ENCODE measurements at regions not wholly inside any gene's neighbourhood (a gene's known extent, or its start where the extent isn't known, plus 50 kb on each side); places are given as distances from the start of the nearest gene placed in this dataset.
"Not testable (repeated sequence)": the region's sequence is repeated elsewhere in the genome, so short reads cannot be mapped to it uniquely, and the experiment has no call there.

DNA sequence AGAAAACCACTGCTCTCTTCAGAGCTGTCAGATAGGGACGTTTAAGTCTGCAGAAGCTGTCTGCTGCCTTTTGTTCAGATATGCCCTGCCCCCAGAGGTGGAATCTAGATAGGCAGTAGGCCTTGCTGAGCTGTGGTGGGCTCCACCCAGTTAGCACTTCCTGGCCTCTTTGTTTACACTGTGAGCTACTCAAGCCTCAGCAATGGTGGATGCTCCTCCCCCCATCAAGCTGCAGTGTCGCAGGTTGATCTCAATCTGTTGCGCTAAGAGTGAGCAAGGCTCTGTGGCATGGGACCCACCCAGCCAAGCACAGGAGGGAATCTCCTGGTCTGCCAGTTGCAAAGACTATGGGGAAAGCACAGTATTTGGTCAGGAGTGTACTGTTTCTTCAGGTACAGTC is 59.2 kb upstream of the ZNF641 start:
- H3K27ac Mint-ChIP-seq; H3K27me3 Mint-ChIP-seq; H3K4me3 Mint-ChIP-seq; H3K36me3 Mint-ChIP-seq (ENCODE audit: low read depth); ATAC-seq; POLR2A ChIA-PET; intact Hi-C loops (cut with micrococcal nuclease): not testable (repeated sequence)
- peaks cover 20% of the 10 kb centered on the region for H3K9me3 Mint-ChIP-seq
- H3K4me1 Mint-ChIP-seq (ENCODE audit: low read depth) = peaks cover 17% of the 10 kb centered on the region
- CTCF ChIA-PET = interaction anchor here (1.2 kb wide), 1 partner anchor 123 kb away, joined by 3 read pairs; no protein-coding TSS in a partner anchor
- DNase-seq = peak; percentile 29

DNA sequence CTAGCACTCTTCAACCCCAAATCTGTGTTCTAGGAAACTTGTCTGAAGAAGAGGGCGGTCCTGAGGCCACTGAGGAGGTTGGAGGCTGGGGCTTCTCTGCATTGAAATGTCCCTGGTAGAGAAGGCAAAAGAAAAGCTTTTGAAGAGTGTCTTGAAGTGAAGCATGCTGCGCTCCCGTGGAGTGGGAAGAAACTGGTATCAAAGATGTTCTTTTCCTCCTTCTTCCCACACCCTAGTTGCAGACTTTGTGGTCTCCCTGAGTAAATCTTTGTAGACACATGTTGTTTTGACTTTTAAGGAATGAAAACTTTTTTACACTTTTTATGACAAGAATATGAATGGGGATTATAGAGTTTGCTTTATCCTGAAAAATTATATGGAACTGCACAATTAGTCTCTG is 59.0 kb upstream of the ANP32D start:
- H3K4me1 Mint-ChIP-seq (ENCODE audit: low read depth) = peaks cover 17% of the 10 kb centered on the region
- peaks cover 10% of the 10 kb centered on the region for H3K9me3 Mint-ChIP-seq
- ATAC-seq (no peak), DNase-seq (no peak)
- POLR2A ChIA-PET = interaction anchor here (0.6 kb wide), 2 partner anchors 28 to 169 kb away, joined by 3 read pairs; no protein-coding TSS in a partner anchor
- H3K27me3 Mint-ChIP-seq = peaks cover 6% of the 10 kb centered on the region
- TF ChIP-seq, protein P1, sequence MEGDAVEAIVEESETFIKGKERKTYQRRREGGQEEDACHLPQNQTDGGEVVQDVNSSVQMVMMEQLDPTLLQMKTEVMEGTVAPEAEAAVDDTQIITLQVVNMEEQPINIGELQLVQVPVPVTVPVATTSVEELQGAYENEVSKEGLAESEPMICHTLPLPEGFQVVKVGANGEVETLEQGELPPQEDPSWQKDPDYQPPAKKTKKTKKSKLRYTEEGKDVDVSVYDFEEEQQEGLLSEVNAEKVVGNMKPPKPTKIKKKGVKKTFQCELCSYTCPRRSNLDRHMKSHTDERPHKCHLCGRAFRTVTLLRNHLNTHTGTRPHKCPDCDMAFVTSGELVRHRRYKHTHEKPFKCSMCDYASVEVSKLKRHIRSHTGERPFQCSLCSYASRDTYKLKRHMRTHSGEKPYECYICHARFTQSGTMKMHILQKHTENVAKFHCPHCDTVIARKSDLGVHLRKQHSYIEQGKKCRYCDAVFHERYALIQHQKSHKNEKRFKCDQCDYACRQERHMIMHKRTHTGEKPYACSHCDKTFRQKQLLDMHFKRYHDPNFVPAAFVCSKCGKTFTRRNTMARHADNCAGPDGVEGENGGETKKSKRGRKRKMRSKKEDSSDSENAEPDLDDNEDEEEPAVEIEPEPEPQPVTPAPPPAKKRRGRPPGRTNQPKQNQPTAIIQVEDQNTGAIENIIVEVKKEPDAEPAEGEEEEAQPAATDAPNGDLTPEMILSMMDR (IDR thresholded peaks at IDR 0.05) = no peak
- CTCF ChIA-PET = interaction anchor here (1.0 kb wide), 1 partner anchor 35 kb away, joined by 3 read pairs; no protein-coding TSS in a partner anchor
- intact Hi-C loops (cut with micrococcal nuclease) = no loop called here
- no peak overlapping the region for H3K4me3 Mint-ChIP-seq
- H3K36me3 Mint-ChIP-seq (ENCODE audit: low read depth) = peaks cover 7% of the 10 kb centered on the region
- no peak overlapping the region for H3K27ac Mint-ChIP-seq

DNA sequence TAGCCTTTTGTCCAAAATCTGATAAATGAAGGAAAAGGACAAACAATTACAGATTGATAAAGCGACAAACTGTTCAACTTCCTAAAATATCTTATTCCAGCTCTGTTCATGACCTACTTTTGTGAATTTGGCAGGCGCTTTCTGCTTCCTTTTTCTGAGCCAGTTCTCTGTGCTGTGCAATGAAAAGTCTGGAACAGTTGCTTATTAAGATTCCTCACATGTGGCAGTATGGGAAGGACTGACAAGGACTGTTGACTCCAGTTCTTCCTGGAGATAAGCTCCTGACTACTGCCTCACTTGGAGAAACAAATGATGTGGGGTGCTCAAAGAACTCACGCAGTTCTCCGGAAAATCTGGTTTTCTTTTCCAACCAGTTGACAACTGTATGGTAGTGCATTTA is 58.3 kb upstream of the ANP32D start:
- H3K36me3 Mint-ChIP-seq (ENCODE audit: low read depth) = peaks cover 6% of the 10 kb centered on the region
- H3K27me3 Mint-ChIP-seq = peaks cover 6% of the 10 kb centered on the region
- no peak for ATAC-seq
- DNase-seq = no peak
- intact Hi-C loops (cut with micrococcal nuclease) = no loop called here
- ChIA-PET POLR2A (interaction anchor here (0.6 kb wide), 2 partner anchors 29 to 169 kb away, joined by 3 read pairs; no protein-coding TSS in a partner anchor), CTCF (interaction anchor here (1.0 kb wide), 1 partner anchor 34 kb away, joined by 3 read pairs; no protein-coding TSS in a partner anchor)
- H3K27ac Mint-ChIP-seq = no peak overlapping the region
- peaks cover 7% of the 10 kb centered on the region for H3K9me3 Mint-ChIP-seq
- H3K4me1 Mint-ChIP-seq (ENCODE audit: low read depth) = peaks cover 15% of the 10 kb centered on the region
- TF ChIP-seq, protein P1 (IDR thresholded peaks at IDR 0.05) = no peak
- H3K4me3 Mint-ChIP-seq = no peak overlapping the region

DNA sequence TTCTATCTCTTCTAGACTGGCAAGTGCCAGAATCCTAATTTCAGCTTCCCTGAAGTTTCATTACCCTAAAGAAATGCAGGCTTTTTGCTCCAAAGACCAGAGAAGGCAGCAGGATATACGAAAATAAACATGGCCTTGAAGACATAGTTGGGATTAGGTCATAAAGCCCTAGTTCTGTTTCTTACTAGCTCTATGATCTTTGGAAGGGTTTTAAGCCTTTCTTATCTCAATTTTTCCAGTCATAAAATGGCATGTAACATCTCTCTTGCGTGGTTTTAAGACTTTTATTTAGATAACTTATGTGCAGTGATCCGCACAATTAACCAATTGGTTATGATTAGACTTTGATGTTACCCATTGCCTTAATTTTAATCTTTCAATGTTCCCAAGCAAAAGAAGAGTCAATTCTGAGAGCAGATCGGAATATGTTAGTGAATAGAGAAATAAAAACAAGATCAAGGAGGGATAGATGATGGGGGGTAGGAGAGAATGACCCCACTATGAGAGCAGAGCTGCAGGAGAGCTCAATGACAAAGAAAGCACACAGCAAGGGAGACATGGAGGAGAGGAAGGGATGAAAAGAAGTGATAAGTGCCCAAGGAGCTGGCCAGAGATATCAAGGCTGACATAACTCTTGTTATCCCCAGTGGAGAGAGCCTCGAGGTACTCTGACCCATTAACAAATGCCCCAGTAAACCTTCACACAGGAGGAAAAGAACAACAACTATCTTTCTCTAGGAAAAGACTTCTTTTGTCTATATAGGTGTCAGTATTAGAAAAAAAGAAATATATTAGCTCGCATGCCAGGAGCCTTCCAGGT is 53.0 kb upstream of the ANP32D start:
- ChIA-PET CTCF (no interaction called here), POLR2A (no interaction called here)
- intact Hi-C loops (cut with micrococcal nuclease) = no loop called here

DNA sequence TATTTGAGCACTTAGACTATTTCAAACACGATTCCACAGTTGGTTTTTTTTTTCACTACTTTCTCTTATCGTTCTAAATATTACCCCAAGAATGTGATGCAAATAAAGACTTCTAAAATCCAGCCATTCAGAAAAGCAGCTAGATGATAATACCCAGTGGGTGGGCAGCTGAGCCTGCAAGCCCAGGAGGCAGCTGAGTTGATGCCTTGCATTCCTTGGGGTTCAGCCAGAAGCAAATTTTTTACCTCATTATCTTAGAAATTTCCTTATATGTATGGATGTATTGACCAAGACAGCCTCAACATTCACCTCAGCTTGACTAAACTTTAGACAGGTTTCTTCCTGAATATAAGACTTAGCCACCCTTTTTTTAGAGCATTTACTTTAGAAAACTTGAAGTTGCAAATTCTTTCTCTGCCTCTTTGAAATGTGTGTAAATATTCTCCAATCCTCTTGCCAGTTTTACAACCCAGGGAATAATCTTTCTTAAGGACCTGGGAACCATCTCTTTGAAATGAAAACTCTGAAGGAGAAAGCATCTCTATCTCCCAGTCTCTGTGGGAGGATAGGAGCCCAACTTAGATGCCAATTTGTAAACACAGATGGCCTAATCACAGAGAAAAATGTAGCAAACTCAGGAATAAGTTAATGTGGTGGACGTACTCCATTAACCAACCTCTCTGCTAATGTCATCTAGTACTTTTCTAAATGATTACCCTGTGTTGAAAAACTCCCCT is 52.2 kb upstream of the ANP32D start:
- Mint-ChIP-seq H3K27ac (no peak overlapping the region), H3K27me3 (peaks cover 5% of the 10 kb centered on the region), H3K4me3 (no peak overlapping the region), H3K4me1 (ENCODE audit: low read depth) (peaks cover 2% of the 10 kb centered on the region), H3K36me3 (ENCODE audit: low read depth) (no peaks in the 10 kb centered on the region), H3K9me3 (no peaks in the 10 kb centered on the region)
- CTCF ChIA-PET = no interaction called here
- DNase-seq (no peak), ATAC-seq (no peak)
- TF ChIP-seq, protein P1 (IDR thresholded peaks at IDR 0.05) = no peak
- intact Hi-C loops (cut with micrococcal nuclease) = no loop called here
- POLR2A ChIA-PET = no interaction called here

More for the DNA sequence above, 53.0 kb upstream of the ANP32D start:
- Mint-ChIP-seq H3K4me3 (no peak overlapping the region), H3K36me3 (ENCODE audit: low read depth) (no peaks in the 10 kb centered on the region), H3K9me3 (no peaks in the 10 kb centered on the region), H3K27me3 (peaks cover 6% of the 10 kb centered on the region), H3K27ac (no peak overlapping the region), H3K4me1 (ENCODE audit: low read depth) (no peaks in the 10 kb centered on the region)
- TF ChIP-seq, protein P1 (IDR thresholded peaks at IDR 0.05) = no peak
- DNase-seq (no peak), ATAC-seq (no peak)
